Breast epithelium (tissue), 4 donors: ENCODE measurements at regions not wholly inside any gene's neighbourhood (a gene's known extent, or its start where the extent isn't known, plus 50 kb on each side); places are given as distances from the start of the nearest gene placed in this dataset.

ENCODE experiments used
- DNase-seq, 2 donors: peaks; one replicate each; pipeline ENCODE4 v3.0.0-alpha.2; 2019; ENCODE audit warnings: low spot score in 2 of 2
- H3K27ac ChIP-seq, 2 donors: fragments of 200-600 bp; sonication (generic) in 1 of 2; one replicate each; pipeline ENCODE4 v1.5.1; 2016 to 2019; ENCODE audit warnings: mild to moderate bottlenecking in 1 of 2
- H3K27me3 ChIP-seq, 2 donors: fragments of 200-600 bp; sonication (generic) in 1 of 2; one replicate each; pipeline versions ENCODE4 v1.5.1 to v1.6.0; 2017 to 2019; ENCODE audit warnings: control low read depth in 1 of 2, mild to moderate bottlenecking in 1 of 2
- H3K36me3 ChIP-seq: fragments of 200-600 bp; one replicate; pipeline ENCODE4 v1.5.1; 2019
- H3K4me1 ChIP-seq, 2 donors: fragments of 200-600 bp; sonication (generic); one replicate each; pipeline ENCODE4 v1.5.1; 2016 to 2019; ENCODE audit warnings: control low read depth in 1 of 2
- H3K4me3 ChIP-seq, 3 donors: fragments of 200-600 bp; sonication (generic); 1 replicate in 2 of 3; 2 replicates in 1 of 3; pipeline ENCODE4 v1.5.1; 2016 to 2019; ENCODE audit warnings: mild to moderate bottlenecking in 3 of 3, moderate library complexity in 2 of 3
- H3K9me3 ChIP-seq, 2 donors: fragments of 200-600 bp; sonication (generic) in 1 of 2; one replicate each; pipeline ENCODE4 v1.5.1; 2016 to 2019; ENCODE audit warnings: control low read depth in 1 of 2
- POLR2A ChIP-seq: fragments of 450-650 bp; IDR thresholded peaks from one replicate; pipeline ENCODE4 v1.6.1; 2016; ENCODE audit warnings: antibody characterized with exemption, mild to moderate bottlenecking, moderate library complexity
- POLR2AphosphoS5 ChIP-seq, 3 donors: sonication (generic); formaldehyde crosslinking; IDR thresholded peaks; one replicate each; pipeline ENCODE4 v1.6.1; 2017; ENCODE audit warnings: antibody characterized with exemption in 3 of 3
- intact Hi-C: fragments of 100-400 bp; cut with DNase I; formaldehyde crosslinking; loops from one replicate; pipeline ENCODE4 v1.15.1; 2023; ENCODE audit warnings: low total_unique reads
- TF ChIP-seq, protein P1 (sequence below), 3 donors: fragments of 450-650 bp; IDR thresholded peaks; one replicate each; pipeline ENCODE4 v1.5.1; 2016 to 2017; ENCODE audit warnings: antibody characterized with exemption in 3 of 3, mild to moderate bottlenecking in 3 of 3, moderate library complexity in 3 of 3

DNA sequence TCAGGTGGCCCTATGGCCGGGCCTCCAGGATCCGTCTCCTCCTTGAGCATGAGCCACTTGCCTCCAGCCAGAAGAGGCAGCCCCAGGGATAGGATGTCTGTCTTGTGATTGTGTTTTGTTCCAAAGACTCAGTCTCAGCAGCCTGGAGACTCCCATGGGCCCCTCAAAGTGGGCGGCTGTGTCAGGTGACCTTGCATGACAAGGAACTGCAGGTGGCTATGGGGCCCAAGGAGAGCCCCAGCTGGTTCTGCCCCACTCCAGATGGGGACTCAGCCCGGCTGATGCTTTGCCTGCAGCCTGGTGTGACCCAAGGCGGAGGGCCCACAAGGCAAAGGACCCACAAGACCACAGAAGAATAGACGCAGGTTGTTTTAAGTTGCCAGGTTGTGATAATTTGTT, 284.3 kb upstream of the IRX4 start:
- Histone ChIP-seq H3K36me3 (no peaks in the 10 kb centered on the region), H3K27me3 (peaks cover 0 to 25% of the 10 kb centered on the region in 2 donors), H3K4me3 (no peak overlapping the region), H3K9me3 (no peaks in the 10 kb centered on the region), H3K27ac (no peak overlapping the region), H3K4me1 (no peaks in the 10 kb centered on the region)
- intact Hi-C loops: no loop called here
- TF ChIP-seq POLR2AphosphoS5 (IDR thresholded peaks at IDR 0.05) (no peak), POLR2A (no peak)
- TF ChIP-seq, protein P1, sequence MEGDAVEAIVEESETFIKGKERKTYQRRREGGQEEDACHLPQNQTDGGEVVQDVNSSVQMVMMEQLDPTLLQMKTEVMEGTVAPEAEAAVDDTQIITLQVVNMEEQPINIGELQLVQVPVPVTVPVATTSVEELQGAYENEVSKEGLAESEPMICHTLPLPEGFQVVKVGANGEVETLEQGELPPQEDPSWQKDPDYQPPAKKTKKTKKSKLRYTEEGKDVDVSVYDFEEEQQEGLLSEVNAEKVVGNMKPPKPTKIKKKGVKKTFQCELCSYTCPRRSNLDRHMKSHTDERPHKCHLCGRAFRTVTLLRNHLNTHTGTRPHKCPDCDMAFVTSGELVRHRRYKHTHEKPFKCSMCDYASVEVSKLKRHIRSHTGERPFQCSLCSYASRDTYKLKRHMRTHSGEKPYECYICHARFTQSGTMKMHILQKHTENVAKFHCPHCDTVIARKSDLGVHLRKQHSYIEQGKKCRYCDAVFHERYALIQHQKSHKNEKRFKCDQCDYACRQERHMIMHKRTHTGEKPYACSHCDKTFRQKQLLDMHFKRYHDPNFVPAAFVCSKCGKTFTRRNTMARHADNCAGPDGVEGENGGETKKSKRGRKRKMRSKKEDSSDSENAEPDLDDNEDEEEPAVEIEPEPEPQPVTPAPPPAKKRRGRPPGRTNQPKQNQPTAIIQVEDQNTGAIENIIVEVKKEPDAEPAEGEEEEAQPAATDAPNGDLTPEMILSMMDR (IDR thresholded peaks at IDR 0.05): no peak
- DNase-seq: no peak

DNA sequence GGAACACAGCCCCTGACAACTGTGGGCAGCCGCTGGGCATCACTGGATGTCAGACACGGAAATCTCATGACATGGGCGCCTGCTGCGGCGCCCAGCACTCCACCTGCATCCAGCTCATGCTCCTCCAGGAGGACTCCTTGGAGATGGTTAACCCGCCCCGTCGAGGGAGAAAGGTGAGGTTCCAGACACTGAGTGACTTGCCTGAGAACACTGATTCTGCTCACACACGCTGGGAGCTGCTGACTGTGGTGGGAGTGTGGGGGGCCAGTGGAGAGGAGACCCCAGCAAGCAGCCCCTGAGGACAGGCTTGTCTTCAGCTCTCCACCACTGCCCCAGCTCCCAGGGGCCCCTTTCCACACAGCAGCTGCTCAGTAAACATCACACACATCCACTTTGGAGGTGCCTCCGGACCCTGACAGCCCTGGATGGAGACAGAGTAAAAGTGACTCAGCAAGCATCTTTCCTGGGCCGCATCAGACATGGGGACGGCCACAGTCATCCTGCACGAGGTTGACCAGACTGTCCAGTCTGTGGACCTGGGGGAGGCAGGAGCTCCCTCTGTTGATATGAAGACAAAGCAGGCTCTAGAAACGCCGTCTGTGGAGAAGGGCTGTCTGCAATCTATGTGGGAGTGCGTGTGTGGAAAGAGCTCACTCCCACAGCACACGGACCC, 283.7 kb upstream of the IRX4 start:
- Histone ChIP-seq H3K9me3 (no peaks in the 10 kb centered on the region), H3K4me3 (no peak overlapping the region), H3K27me3 (peaks cover 0 to 25% of the 10 kb centered on the region in 2 donors), H3K36me3 (no peaks in the 10 kb centered on the region), H3K4me1 (no peaks in the 10 kb centered on the region), H3K27ac (no peak overlapping the region)
- intact Hi-C loops: no loop called here
- DNase-seq: peak in 1 of 2 donors; percentile 27
- TF ChIP-seq POLR2A (no peak), POLR2AphosphoS5 (IDR thresholded peaks at IDR 0.05) (no peak)
- TF ChIP-seq, protein P1 (IDR thresholded peaks at IDR 0.05): no peak

DNA sequence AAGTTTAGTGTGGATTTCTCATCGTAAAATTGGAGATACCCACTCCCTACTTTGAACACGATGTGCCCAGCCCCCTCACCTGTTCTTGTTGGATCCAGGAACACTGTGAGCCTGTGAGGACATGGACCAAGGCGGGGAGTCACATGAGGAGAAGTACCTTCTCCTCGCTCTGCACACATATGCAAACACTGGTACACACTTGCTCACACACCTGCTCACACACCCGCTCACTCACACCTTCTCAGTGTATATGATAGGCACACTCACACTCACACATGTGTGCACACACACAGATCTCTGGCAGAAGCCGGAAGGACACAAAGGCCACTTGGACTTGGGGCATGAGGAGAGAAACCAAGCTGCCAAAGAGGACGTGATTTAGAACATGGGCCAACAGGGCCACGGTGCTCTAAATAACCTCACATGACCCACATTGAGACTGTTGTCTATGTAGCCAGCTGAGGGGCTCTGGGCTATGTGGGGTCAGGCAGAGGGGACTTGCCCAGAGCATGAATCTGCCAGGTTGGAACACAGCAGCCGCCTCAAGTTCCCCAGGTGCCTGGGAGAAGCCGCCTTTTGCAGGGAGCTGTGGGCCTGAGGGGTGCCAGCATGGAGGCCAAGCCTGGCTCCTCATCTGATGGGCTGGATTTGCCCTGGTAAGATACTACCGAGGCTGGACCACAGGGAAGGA, 283.0 kb upstream of the IRX4 start:
- Histone ChIP-seq H3K27ac (no peak overlapping the region), H3K9me3 (no peaks in the 10 kb centered on the region), H3K27me3 (peaks cover 0 to 19% of the 10 kb centered on the region in 2 donors), H3K4me1 (no peaks in the 10 kb centered on the region), H3K4me3 (no peak overlapping the region), H3K36me3 (no peaks in the 10 kb centered on the region)
- TF ChIP-seq POLR2AphosphoS5 (IDR thresholded peaks at IDR 0.05) (no peak), POLR2A (no peak)
- TF ChIP-seq, protein P1 (IDR thresholded peaks at IDR 0.05): no peak
- DNase-seq: peak in 1 of 2 donors; percentile 12
- intact Hi-C loops: no loop called here

DNA sequence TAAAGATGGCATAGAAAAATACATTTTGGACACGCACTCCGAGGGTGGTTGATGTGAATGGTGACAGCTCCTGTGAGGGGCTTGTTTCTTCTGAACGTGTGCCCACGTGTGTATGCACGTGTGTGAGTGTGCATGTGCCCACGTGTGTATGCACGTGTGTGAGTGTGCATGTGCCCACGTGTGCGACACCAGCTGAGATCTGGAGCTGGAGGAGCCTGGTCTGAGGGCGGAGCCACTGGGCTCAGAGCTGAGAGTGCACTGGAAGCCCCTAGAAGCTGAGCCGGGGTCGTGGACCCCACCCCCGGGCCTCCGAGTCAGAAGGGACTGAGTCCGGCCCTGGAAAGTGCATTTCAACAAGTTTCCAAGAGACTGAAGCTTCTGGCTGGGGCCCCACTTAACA, 282.5 kb upstream of the IRX4 start:
- intact Hi-C loops: no loop called here
- TF ChIP-seq, protein P1 (IDR thresholded peaks at IDR 0.05): no peak
- no peak for TF ChIP-seq POLR2A
- TF ChIP-seq POLR2AphosphoS5 (IDR thresholded peaks at IDR 0.05): no peak
- Histone ChIP-seq H3K27ac (no peak overlapping the region), H3K4me1 (no peaks in the 10 kb centered on the region), H3K36me3 (no peaks in the 10 kb centered on the region), H3K27me3 (peaks cover 0 to 15% of the 10 kb centered on the region in 2 donors), H3K9me3 (no peaks in the 10 kb centered on the region), H3K4me3 (no peak overlapping the region)
- DNase-seq: peak in 1 of 2 donors; percentile 43

DNA sequence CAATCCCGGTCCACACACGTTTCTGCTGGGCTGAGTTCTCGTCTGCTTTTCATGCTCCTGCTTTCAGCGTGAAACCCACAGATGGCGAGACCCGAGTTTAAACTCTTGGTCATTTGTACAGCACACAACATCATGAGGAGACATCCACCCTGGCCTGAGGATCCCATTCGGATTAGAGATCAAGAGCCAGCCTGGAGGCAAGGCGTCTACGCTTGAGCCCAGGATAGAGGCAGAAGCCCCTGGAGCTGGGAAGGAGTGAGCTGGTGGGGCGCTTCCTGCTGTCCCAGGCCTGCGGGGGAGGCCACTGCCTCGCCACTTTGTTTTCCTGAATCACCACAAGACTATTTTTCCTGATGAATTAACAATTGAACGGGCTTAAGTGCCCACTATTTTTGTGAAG, 281.9 kb upstream of the IRX4 start:
- no peak overlapping the region for H3K27ac ChIP-seq
- H3K36me3 ChIP-seq: no peaks in the 10 kb centered on the region
- H3K9me3 ChIP-seq: no peaks in the 10 kb centered on the region
- intact Hi-C loops: no loop called here
- H3K4me3 ChIP-seq: no peak overlapping the region
- TF ChIP-seq POLR2A (no peak), POLR2AphosphoS5 (IDR thresholded peaks at IDR 0.05) (no peak)
- TF ChIP-seq, protein P1 (IDR thresholded peaks at IDR 0.05): no peak
- peaks cover 0 to 9% of the 10 kb centered on the region in 2 donors for H3K27me3 ChIP-seq
- peak in 1 of 2 donors; percentile 33 for DNase-seq
- H3K4me1 ChIP-seq: no peaks in the 10 kb centered on the region
